GM19395 (cell line): ENCODE measurements at regions not wholly inside any gene's neighbourhood (a gene's known extent, or its start where the extent isn't known, plus 50 kb on each side); places are given as distances from the start of the nearest gene placed in this dataset.
"Not testable (repeated sequence)": the region's sequence is repeated elsewhere in the genome, so short reads cannot be mapped to it uniquely, and the experiment has no call there.

Experiments used
- ATAC-seq: cut with Tn5 transposase; IDR thresholded peaks from one replicate; pipeline ENCODE4 v1.9.1; 2021; ENCODE audit warnings: mild to moderate bottlenecking, moderate library complexity; ENCODE audit not compliant: unreplicated experiment

- ATAC-seq: no peak
These were observed 303.7 kb downstream of the LRIG3 start for GRCh38 chr12:58616618-58617017.

- ATAC-seq: no peak
These were observed 299.2 kb downstream of the LRIG3 start for GRCh38 chr12:58621126-58621525.

- no peak for ATAC-seq
These were observed 290.9 kb downstream of the LRIG3 start for GRCh38 chr12:58629376-58629775.

- ATAC-seq: no peak
These were observed 286.8 kb downstream of the LRIG3 start for GRCh38 chr12:58633479-58633878.

GRCh38 chr12:58639318-58639934 lies 280.9 kb downstream of the LRIG3 start:
- ATAC-seq: no peak

GRCh38 chr12:58640314-58640713 lies 280.0 kb downstream of the LRIG3 start:
- no peak for ATAC-seq

GRCh38 chr12:58645946-58646345 lies 274.4 kb downstream of the LRIG3 start:
- ATAC-seq: no peak

- no peak for ATAC-seq
These were observed 272.8 kb downstream of the LRIG3 start for GRCh38 chr12:58647495-58647894.

GRCh38 chr12:58648176-58648575 lies 272.1 kb downstream of the LRIG3 start:
- ATAC-seq: no peak

GRCh38 chr12:58651850-58652249 lies 268.5 kb downstream of the LRIG3 start:
- no peak for ATAC-seq

GRCh38 chr12:58654021-58654420 lies 266.3 kb downstream of the LRIG3 start:
- no peak for ATAC-seq

- ATAC-seq: no peak
These were observed 264.9 kb downstream of the LRIG3 start for GRCh38 chr12:58655375-58655774.

GRCh38 chr12:58656254-58657009 lies 263.9 kb downstream of the LRIG3 start:
- no peak for ATAC-seq

GRCh38 chr12:58657190-58657589 lies 263.1 kb downstream of the LRIG3 start:
- no peak for ATAC-seq

- no peak for ATAC-seq
These were observed 254.9 kb downstream of the LRIG3 start for GRCh38 chr12:58665375-58665774.

GRCh38 chr12:58668233-58668632 lies 252.1 kb downstream of the LRIG3 start:
- ATAC-seq: no peak

GRCh38 chr12:58668871-58669270 lies 251.4 kb downstream of the LRIG3 start:
- no peak for ATAC-seq

- ATAC-seq: no peak
These were observed 249.7 kb downstream of the LRIG3 start for GRCh38 chr12:58670623-58671022.

- no peak for ATAC-seq
These were observed 249.1 kb downstream of the LRIG3 start for GRCh38 chr12:58671196-58671595.

GRCh38 chr12:58673021-58673420 lies 247.3 kb downstream of the LRIG3 start:
- ATAC-seq: no peak

- ATAC-seq: not testable (repeated sequence)
These were observed 242.5 kb downstream of the LRIG3 start for GRCh38 chr12:58677833-58678232.

- no peak for ATAC-seq
These were observed 241.6 kb downstream of the LRIG3 start for GRCh38 chr12:58678753-58679152.

- no peak for ATAC-seq
These were observed 238.6 kb downstream of the LRIG3 start for GRCh38 chr12:58681730-58682129.
